NB4 (cell line): ENCODE measurements at regions not wholly inside any gene's neighbourhood (a gene's known extent, or its start where the extent isn't known, plus 50 kb on each side); places are given as distances from the start of the nearest gene placed in this dataset.

Experiments used
- DNase-seq: peaks from one replicate; pipeline ENCODE4 v3.0.0; 2010; ENCODE audit warnings: low read depth
- H3K4me3 ChIP-seq: one replicate; pipeline ENCODE4 v1.5.1; 2011; ENCODE audit warnings: mild to moderate bottlenecking, low read depth, low read length, moderate library complexity
- MAX ChIP-seq: IDR thresholded peaks from 2 replicates; pipeline ENCODE4 v1.6.1; 2011; ENCODE audit warnings: low read depth, low read length
- MYC ChIP-seq: IDR thresholded peaks from 2 replicates; pipeline ENCODE4 v1.6.1; 2011; ENCODE audit warnings: low read depth, low read length
- POLR2A ChIP-seq: IDR thresholded peaks from 2 replicates; pipeline ENCODE4 v1.6.1; 2011; ENCODE audit warnings: mild to moderate bottlenecking; ENCODE audit not compliant: insufficient read length; ENCODE audit errors: extremely low read depth
- TF ChIP-seq, protein P1 (sequence below): IDR thresholded peaks from one replicate; pipeline ENCODE4 v1.5.1; 2012; ENCODE audit warnings: low read depth, low read length

GRCh38 chr7:67590649-67591048 lies 594.0 kb downstream of the TYW1 start:
- no peak overlapping the region for H3K4me3 ChIP-seq
- TF ChIP-seq POLR2A (no peak), MYC (no peak), MAX (no peak)
- TF ChIP-seq, protein P1, sequence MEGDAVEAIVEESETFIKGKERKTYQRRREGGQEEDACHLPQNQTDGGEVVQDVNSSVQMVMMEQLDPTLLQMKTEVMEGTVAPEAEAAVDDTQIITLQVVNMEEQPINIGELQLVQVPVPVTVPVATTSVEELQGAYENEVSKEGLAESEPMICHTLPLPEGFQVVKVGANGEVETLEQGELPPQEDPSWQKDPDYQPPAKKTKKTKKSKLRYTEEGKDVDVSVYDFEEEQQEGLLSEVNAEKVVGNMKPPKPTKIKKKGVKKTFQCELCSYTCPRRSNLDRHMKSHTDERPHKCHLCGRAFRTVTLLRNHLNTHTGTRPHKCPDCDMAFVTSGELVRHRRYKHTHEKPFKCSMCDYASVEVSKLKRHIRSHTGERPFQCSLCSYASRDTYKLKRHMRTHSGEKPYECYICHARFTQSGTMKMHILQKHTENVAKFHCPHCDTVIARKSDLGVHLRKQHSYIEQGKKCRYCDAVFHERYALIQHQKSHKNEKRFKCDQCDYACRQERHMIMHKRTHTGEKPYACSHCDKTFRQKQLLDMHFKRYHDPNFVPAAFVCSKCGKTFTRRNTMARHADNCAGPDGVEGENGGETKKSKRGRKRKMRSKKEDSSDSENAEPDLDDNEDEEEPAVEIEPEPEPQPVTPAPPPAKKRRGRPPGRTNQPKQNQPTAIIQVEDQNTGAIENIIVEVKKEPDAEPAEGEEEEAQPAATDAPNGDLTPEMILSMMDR = no peak
- DNase-seq = no peak

DNA sequence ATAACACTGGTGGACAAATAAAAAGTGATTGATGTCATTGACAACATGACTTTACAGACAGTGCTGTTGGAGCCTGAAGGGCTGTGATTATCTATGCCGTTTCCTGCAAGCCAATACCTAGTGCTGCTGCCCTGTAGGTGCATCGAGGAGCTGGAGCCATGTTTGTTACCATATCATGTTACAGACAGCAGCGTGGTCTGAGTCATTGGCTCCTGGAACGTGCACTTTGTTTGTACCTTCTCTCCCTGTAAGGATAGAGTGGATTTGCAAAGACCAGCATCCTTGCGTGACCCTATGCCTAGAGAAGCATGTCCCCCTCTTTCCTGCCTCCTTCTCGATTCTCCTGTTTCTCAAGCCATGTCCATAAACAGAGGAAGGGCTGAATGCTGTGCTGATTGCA lies 597.2 kb downstream of the TYW1 start:
- TF ChIP-seq MYC (no peak), POLR2A (no peak), MAX (no peak)
- TF ChIP-seq, protein P1 = no peak
- DNase-seq = no peak

GRCh38 chr7:67595431-67596180 lies 599.0 kb downstream of the TYW1 start:
- H3K4me3 ChIP-seq = no peak overlapping the region
- TF ChIP-seq MYC = no peak
- no peak for TF ChIP-seq MAX
- TF ChIP-seq, protein P1 = no peak
- TF ChIP-seq POLR2A = no peak
- DNase-seq = no peak

More for the DNA sequence above, 597.2 kb downstream of the TYW1 start:
- H3K4me3 ChIP-seq = no peak overlapping the region

- no peak for DNase-seq
- TF ChIP-seq POLR2A (no peak), MAX (no peak), MYC (no peak)
- TF ChIP-seq, protein P1 = no peak
- H3K4me3 ChIP-seq = no peak overlapping the region
These were observed 600.5 kb downstream of the TYW1 start for GRCh38 chr7:67597161-67597560.

- H3K4me3 ChIP-seq = no peak overlapping the region
- DNase-seq = no peak
- TF ChIP-seq MAX = no peak
- no peak for TF ChIP-seq MYC
- no peak for TF ChIP-seq POLR2A
- TF ChIP-seq, protein P1 = no peak
These were observed 601.8 kb downstream of the TYW1 start for GRCh38 chr7:67598469-67598868.

GRCh38 chr7:67599331-67600062 lies 602.9 kb downstream of the TYW1 start:
- no peak overlapping the region for H3K4me3 ChIP-seq
- TF ChIP-seq POLR2A (no peak), MAX (no peak), MYC (no peak)
- TF ChIP-seq, protein P1 = no peak
- DNase-seq = no peak
